RWPE1 (cell line): ENCODE measurements at regions not wholly inside any gene's neighbourhood (a gene's known extent, or its start where the extent isn't known, plus 50 kb on each side); places are given as distances from the start of the nearest gene placed in this dataset.

Experiments
- CTCF ChIA-PET: fragments of 350-600 bp; sonication (Branson Sonifier 250); formaldehyde crosslinking; extraction: SDS; loops from one replicate; lab custom pipeline; 2021; lab: Yijun Ruan, JAX
- POLR2A ChIA-PET: fragments of 400-600 bp; formaldehyde crosslinking; extraction: SDS; loops from one replicate; lab custom pipeline; 2020; ENCODE audit warnings: antibody characterized with exemption; ENCODE audit not compliant: low non-redundant PET; lab: Yijun Ruan, JAX
- DNase-seq: peaks from one replicate; pipeline ENCODE4 v3.0.0; 2012; ENCODE audit warnings: low spot score
- H3K27ac ChIP-seq: fragments of 450-650 bp; 2 replicates; pipeline ENCODE4 v1.5.1; 2017
- TF ChIP-seq, protein P1 (sequence below): fragments of 450-650 bp; conservative IDR thresholded peaks from 2 replicates; pipeline ENCODE4 v1.5.1; 2017; ENCODE audit warnings: low read depth, mild to moderate bottlenecking

DNA sequence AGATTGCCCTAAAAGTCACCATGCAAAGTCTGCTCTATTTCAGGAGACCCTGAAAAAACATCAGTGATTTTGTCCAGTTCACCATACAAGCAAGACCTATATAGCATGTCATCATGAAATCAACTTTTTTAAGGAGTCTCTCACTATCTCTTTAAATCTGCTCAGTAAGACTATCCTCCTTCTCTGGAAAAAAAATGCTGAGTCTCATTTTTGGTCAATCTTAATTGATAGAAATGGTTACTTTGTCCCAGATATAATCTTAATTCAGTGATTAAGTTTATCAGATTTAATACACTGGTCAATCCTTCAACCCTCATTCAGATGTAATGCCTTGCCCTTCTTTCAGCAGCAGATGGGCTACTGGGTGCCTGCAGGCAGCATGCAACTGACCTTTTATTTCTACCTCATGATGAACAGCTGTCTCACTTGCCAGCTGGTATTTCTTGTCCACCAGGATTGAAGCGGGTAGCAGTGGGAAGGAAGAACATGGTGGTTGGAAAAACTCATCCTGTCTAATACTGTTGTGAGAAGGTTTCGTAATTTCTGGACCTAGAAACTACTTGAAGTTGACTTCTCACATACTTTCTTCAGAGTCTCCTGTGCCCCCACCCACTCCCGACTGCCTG is 375.3 kb downstream of the DNAH5 start:
- TF ChIP-seq, protein P1, sequence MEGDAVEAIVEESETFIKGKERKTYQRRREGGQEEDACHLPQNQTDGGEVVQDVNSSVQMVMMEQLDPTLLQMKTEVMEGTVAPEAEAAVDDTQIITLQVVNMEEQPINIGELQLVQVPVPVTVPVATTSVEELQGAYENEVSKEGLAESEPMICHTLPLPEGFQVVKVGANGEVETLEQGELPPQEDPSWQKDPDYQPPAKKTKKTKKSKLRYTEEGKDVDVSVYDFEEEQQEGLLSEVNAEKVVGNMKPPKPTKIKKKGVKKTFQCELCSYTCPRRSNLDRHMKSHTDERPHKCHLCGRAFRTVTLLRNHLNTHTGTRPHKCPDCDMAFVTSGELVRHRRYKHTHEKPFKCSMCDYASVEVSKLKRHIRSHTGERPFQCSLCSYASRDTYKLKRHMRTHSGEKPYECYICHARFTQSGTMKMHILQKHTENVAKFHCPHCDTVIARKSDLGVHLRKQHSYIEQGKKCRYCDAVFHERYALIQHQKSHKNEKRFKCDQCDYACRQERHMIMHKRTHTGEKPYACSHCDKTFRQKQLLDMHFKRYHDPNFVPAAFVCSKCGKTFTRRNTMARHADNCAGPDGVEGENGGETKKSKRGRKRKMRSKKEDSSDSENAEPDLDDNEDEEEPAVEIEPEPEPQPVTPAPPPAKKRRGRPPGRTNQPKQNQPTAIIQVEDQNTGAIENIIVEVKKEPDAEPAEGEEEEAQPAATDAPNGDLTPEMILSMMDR: no peak
- no peak overlapping the region for H3K27ac ChIP-seq
- ChIA-PET POLR2A (no interaction called here), CTCF (no interaction called here)
- no peak for DNase-seq

DNA sequence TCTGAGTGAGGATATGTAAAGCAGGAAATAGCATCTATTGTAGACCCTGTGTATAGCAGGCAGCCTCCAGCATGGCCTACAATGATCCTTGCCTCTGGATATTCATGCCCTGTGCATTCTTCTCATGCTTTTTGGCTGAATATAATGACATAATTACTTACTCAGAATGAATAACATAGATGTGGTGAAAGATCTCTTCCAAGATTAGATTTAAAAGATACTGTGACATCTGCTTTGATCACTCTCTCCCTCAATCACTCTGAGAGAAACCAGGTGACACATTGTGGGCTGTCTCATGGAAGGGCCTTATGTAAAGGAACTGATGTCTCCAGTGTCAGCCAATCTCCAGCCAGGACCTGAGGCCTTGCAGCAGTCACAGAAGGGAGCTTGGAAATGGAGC is 376.7 kb downstream of the DNAH5 start:
- POLR2A ChIA-PET: no interaction called here
- H3K27ac ChIP-seq: peak overlapping the region; percentile 50; the same call in 1 of the 2 replicates
- DNase-seq: peak; percentile 80
- TF ChIP-seq, protein P1: no peak
- CTCF ChIA-PET: interaction anchor here (0.5 to 1.0 kb wide), 3 partner anchors 19 to 389 kb away, joined by 3 read pairs; no protein-coding TSS in a partner anchor

DNA sequence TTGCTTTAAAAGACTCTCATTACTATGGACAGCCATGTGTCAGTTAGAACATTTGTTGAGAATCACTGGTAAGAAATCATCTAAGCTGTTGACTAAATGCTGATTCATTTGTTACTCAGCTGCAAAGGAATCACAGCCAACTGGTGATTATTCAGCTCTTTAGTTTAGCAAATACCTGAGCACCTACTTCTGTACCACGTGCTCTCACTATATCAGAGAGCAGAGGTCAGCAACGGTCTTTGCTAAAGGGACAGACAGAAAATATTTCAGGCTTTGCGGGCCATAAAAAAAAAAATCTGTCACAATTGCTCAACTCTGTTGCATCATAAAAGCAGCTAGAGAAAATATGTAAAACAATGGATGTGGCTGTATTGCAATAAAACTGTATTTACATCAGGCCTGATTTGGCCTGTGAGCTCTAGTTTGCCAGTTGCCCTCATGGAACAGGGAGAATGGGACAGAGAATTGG is 377.6 kb downstream of the DNAH5 start:
- ChIA-PET CTCF (interaction anchor here (0.9 kb wide), 1 partner anchor 1082 kb away, joined by 3 read pairs; no protein-coding TSS in a partner anchor), POLR2A (interaction anchor here (0.7 kb wide), 1 partner anchor 738 kb away, joined by 4 read pairs; no protein-coding TSS in a partner anchor)

DNA sequence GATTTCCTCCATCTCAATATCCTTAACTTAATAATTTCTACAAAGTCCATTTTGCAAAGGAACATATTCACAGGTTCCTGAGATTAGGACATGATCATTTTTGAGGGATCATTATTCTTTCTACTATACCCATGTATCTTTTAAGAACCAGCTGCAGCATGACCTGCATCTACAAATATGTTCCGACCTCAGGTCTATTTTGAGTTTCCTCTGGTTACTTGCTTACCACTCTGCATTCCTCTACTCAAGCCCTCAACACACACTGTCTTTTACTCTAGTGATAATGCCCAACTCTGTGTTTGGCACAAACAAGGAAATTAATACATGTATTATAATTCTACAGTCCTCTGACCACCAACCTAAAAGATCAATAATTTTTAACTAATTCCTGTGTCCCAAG is 386.1 kb downstream of the DNAH5 start:
- no peak overlapping the region for H3K27ac ChIP-seq
- ChIA-PET CTCF (no interaction called here), POLR2A (no interaction called here)
- TF ChIP-seq, protein P1: no peak
- no peak for DNase-seq

More for the DNA sequence above, 377.6 kb downstream of the DNAH5 start:
- DNase-seq: peak; percentile 89
- no peak overlapping the region for H3K27ac ChIP-seq
- TF ChIP-seq, protein P1: no peak

DNA sequence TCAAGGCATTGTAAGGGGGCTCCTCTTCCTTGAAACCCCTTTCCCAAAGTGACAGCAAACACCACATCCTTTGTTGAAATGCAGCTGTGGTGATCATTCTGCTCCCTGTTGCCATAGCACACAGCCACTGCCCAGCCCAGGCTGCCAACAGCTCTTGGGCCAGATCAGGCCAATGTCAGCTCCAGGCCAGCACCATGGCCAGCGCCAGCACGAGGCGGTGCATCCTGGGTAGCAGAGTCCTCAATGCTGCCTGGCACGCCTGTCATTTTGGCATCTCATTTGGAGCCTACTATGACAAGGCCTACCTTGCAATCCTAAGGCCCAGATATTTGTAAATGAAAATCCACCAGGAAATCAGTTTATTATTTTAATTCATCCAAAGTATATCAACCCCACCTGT is 390.6 kb downstream of the DNAH5 start:
- ChIA-PET CTCF (no interaction called here), POLR2A (no interaction called here)
- TF ChIP-seq, protein P1: no peak
- peak; percentile 49 for DNase-seq
- no peak overlapping the region for H3K27ac ChIP-seq

DNA sequence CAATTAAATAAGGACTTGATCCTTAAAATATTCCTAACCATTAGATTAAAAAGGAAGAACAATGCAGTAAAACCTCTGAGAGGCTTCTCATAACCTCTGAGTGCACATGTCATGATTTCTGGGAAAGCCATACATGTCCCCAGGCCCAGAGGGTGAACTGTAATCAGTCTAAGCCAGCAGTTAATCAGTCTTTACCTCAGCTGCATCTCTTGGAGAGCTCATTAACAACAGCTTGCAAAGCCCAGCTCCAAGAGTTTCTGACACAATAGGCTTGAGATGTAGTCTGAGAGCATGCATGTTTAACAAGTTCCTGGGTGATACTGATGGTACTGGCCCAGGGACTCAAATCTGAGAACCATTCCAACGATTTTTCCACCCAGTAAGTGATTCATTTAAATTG is 392.1 kb downstream of the DNAH5 start:
- H3K27ac ChIP-seq: no peak overlapping the region
- TF ChIP-seq, protein P1: no peak
- DNase-seq: no peak
- ChIA-PET POLR2A (no interaction called here), CTCF (no interaction called here)
